OCI-LY7 (cell line): ENCODE measurements at regions not wholly inside any gene's neighbourhood (a gene's known extent, or its start where the extent isn't known, plus 50 kb on each side); places are given as distances from the start of the nearest gene placed in this dataset.

Source experiments
- BruUV-seq: library from RNA; stranded (reverse); fragments of 400-500 nt; replicated peaks from 2 replicates; lab custom pipeline; 2021; lab: Mats Ljungman, UMichigan
- CTCF ChIA-PET: fragments of 300-600 bp; sonication (Branson Sonifier 250); formaldehyde crosslinking; loops from one replicate; lab custom pipeline; 2022; ENCODE audit warnings: antibody characterized with exemption; ENCODE audit not compliant: unreplicated experiment; lab: Charles Lee
- POLR2A ChIA-PET: fragments of 300-600 bp; sonication (Branson Sonifier 250); formaldehyde crosslinking; loops from one replicate; lab custom pipeline; 2022; ENCODE audit warnings: antibody characterized with exemption; lab: Charles Lee
- DNase-seq: peaks from one replicate; pipeline ENCODE4 v3.0.0-alpha.2; 2015; ENCODE audit warnings: low spot score
- H2AFZ ChIP-seq: fragments of 200-600 bp; sonication (generic), shearing (Covaris generic); 2 replicates; pipeline ENCODE4 v1.6.1; 2014; ENCODE audit warnings: mild to moderate bottlenecking, antibody characterized with exemption, low read length, moderate library complexity
- H3K27ac ChIP-seq: fragments of 200-600 bp; sonication (generic); 2 replicates; pipeline ENCODE4 v1.5.1; 2014; ENCODE audit warnings: mixed run types, low read depth, mild to moderate bottlenecking, moderate library complexity, low read length, inconsistent platforms; ENCODE audit not compliant: poor library complexity, severe bottlenecking
- H3K36me3 ChIP-seq: fragments of 200-600 bp; sonication (generic); 2 replicates; pipeline ENCODE4 v1.6.1; 2014; ENCODE audit warnings: mild to moderate bottlenecking, antibody characterized with exemption, low read length, moderate library complexity, mixed read lengths; ENCODE audit not compliant: insufficient read depth
- H3K4me1 ChIP-seq: fragments of 200-600 bp; sonication (generic); 2 replicates; pipeline ENCODE4 v1.5.1; 2014; ENCODE audit warnings: mild to moderate bottlenecking, low read length; ENCODE audit not compliant: insufficient read depth, poor library complexity, severe bottlenecking
- H3K4me2 ChIP-seq: fragments of 200-600 bp; sonication (generic); 2 replicates; pipeline ENCODE4 v1.6.1; 2014; ENCODE audit warnings: mild to moderate bottlenecking, low read length
- H3K4me3 ChIP-seq: fragments of 200-600 bp; sonication (generic); 2 replicates; pipeline ENCODE4 v1.5.1; 2014; ENCODE audit warnings: mild to moderate bottlenecking, low read depth, low read length; ENCODE audit not compliant: poor library complexity, severe bottlenecking
- H3K79me2 ChIP-seq: fragments of 200-600 bp; sonication (generic); 2 replicates; pipeline ENCODE4 v1.6.1; 2016; ENCODE audit warnings: low read depth, mild to moderate bottlenecking, low read length, moderate library complexity, mixed read lengths; ENCODE audit not compliant: insufficient read depth
- H3K9me2 ChIP-seq: fragments of 200-600 bp; sonication (generic); 2 replicates; pipeline ENCODE4 v1.6.1; 2016; ENCODE audit warnings: mild to moderate bottlenecking, low read length, mixed read lengths; ENCODE audit not compliant: insufficient read depth
- H3K9me3 ChIP-seq: fragments of 200-600 bp; sonication (generic); 2 replicates; pipeline ENCODE4 v1.6.1; 2014; ENCODE audit warnings: mild to moderate bottlenecking, mixed run types, low read length, mixed read lengths
- H4K20me1 ChIP-seq: fragments of 200-600 bp; sonication (generic); 2 replicates; pipeline ENCODE4 v1.6.1; 2014; ENCODE audit warnings: mild to moderate bottlenecking, antibody characterized with exemption, low read length, moderate library complexity, mixed read lengths; ENCODE audit not compliant: insufficient read depth
- CTCF ChIP-seq: fragments of 200-600 bp; sonication (generic); conservative IDR thresholded peaks from 2 replicates; pipeline ENCODE4 v1.5.1; 2014; ENCODE audit warnings: mild to moderate bottlenecking, antibody characterized with exemption, low read length, moderate library complexity, mixed read lengths
- EZH2phosphoT487 ChIP-seq: fragments of 200-600 bp; sonication (generic); IDR thresholded peaks from 2 replicates; pipeline ENCODE4 v1.6.1; 2018; ENCODE audit warnings: low read depth, borderline replicate concordance, mild to moderate bottlenecking, mixed run types, antibody characterized with exemption, low read length, moderate library complexity, mixed read lengths
- intact Hi-C: fragments of 100-400 bp; cut with micrococcal nuclease; formaldehyde crosslinking; loops from one replicate; pipeline ENCODE4 v1.10.0; 2022; ENCODE audit not compliant: unreplicated experiment

- TF ChIP-seq CTCF (no peak), EZH2phosphoT487 (no peak)
- intact Hi-C loops = no loop called here
- DNase-seq = no peak
- H3K36me3 ChIP-seq = no peaks in the 10 kb centered on the region
- H3K4me2 ChIP-seq = no peak overlapping the region
- no peak overlapping the region for H2AFZ ChIP-seq
- H3K4me3 ChIP-seq = no peak overlapping the region
- POLR2A ChIA-PET = no interaction called here
- no peaks in the 10 kb centered on the region for H3K9me3 ChIP-seq
- BruUV-seq = no TSS peak
- H4K20me1 ChIP-seq = no peaks in the 10 kb centered on the region
- no peak overlapping the region for H3K27ac ChIP-seq
- H3K9me2 ChIP-seq = no peaks in the 10 kb centered on the region
- CTCF ChIA-PET = no interaction called here
- no peaks in the 10 kb centered on the region for H3K4me1 ChIP-seq
- no peaks in the 10 kb centered on the region for H3K79me2 ChIP-seq
Observed at GRCh38 chr6:85252552-85252951, 197.3 kb upstream of the NT5E start.

- no peaks in the 10 kb centered on the region for H3K36me3 ChIP-seq
- ChIA-PET CTCF (no interaction called here), POLR2A (no interaction called here)
- BruUV-seq = no TSS peak
- H3K4me2 ChIP-seq = no peak overlapping the region
- intact Hi-C loops = no loop called here
- H3K9me3 ChIP-seq = no peaks in the 10 kb centered on the region
- no peak overlapping the region for H2AFZ ChIP-seq
- no peak overlapping the region for H3K27ac ChIP-seq
- H3K4me3 ChIP-seq = no peak overlapping the region
- no peaks in the 10 kb centered on the region for H3K79me2 ChIP-seq
- H3K4me1 ChIP-seq = no peaks in the 10 kb centered on the region
- TF ChIP-seq CTCF (no peak), EZH2phosphoT487 (no peak)
- H4K20me1 ChIP-seq = no peaks in the 10 kb centered on the region
- H3K9me2 ChIP-seq = no peaks in the 10 kb centered on the region
- DNase-seq = no peak
Observed at GRCh38 chr6:85252085-85252484, 197.8 kb upstream of the NT5E start.

- no peaks in the 10 kb centered on the region for H3K36me3 ChIP-seq
- H2AFZ ChIP-seq = no peak overlapping the region
- no peaks in the 10 kb centered on the region for H3K9me3 ChIP-seq
- POLR2A ChIA-PET = no interaction called here
- H3K4me3 ChIP-seq = no peak overlapping the region
- H3K27ac ChIP-seq = no peak overlapping the region
- no peaks in the 10 kb centered on the region for H3K9me2 ChIP-seq
- no TSS peak for BruUV-seq
- CTCF ChIA-PET = no interaction called here
- H3K4me1 ChIP-seq = no peaks in the 10 kb centered on the region
- TF ChIP-seq EZH2phosphoT487 (no peak), CTCF (no peak)
- no peak for DNase-seq
- intact Hi-C loops = no loop called here
- no peaks in the 10 kb centered on the region for H4K20me1 ChIP-seq
- no peak overlapping the region for H3K4me2 ChIP-seq
- no peaks in the 10 kb centered on the region for H3K79me2 ChIP-seq
Observed at GRCh38 chr6:85251300-85251699, 198.6 kb upstream of the NT5E start.
